GM18519 (cell line): ENCODE measurements at regions not wholly inside any gene's neighbourhood (a gene's known extent, or its start where the extent isn't known, plus 50 kb on each side); places are given as distances from the start of the nearest gene placed in this dataset.

Experiments used
- ATAC-seq: cut with Tn5 transposase; IDR thresholded peaks from one replicate; pipeline ENCODE4 v1.9.1; 2021; ENCODE audit warnings: mild to moderate bottlenecking, moderate library complexity; ENCODE audit not compliant: unreplicated experiment, low FRiP score

- no peak for ATAC-seq
Measured at GRCh38 chrX:40157228-40158035, 59.7 kb upstream of the BCOR start.

GRCh38 chrX:40156470-40157227 is 58.9 kb upstream of the BCOR start:
- ATAC-seq, result no peak

- ATAC-seq, result no peak
Measured at GRCh38 chrX:40155589-40156469, 58.1 kb upstream of the BCOR start.

DNA sequence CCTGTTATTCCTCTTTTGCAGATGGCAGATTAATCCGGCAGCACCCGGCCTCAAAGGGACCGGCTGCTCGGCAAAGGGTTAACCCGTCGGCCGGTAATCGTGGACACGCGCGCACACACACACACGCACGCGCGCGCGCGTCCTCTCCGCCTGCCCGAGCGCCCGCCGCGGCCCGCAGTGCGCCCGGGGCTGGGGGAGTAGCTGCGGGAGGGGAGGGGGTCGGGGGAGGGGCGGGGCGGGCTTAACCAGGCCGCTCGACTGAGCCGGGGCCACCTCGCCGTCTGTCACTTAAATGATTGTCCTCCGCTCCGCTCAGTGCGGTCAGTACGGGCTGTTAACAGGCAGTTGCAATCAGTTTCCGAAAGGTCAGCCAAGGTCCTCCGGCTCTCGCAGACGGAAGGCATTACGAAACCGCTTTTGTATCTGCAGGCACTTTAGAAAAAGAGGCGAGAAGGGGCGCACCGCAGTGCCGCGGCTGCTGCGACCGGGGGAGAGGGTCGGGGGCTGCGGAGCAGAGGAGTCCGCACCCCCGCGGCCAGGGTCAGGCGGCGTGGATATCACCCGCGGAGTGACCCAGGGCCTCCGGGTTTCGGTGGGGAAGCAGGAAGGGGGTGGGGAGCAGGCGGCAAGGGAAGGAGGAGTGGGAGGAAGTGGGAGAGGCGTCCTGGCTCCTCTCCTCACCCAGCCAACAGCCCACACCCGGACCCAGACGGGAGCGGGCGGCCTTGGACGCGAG is 57.3 kb upstream of the BCOR start:
- ATAC-seq, result no peak

DNA sequence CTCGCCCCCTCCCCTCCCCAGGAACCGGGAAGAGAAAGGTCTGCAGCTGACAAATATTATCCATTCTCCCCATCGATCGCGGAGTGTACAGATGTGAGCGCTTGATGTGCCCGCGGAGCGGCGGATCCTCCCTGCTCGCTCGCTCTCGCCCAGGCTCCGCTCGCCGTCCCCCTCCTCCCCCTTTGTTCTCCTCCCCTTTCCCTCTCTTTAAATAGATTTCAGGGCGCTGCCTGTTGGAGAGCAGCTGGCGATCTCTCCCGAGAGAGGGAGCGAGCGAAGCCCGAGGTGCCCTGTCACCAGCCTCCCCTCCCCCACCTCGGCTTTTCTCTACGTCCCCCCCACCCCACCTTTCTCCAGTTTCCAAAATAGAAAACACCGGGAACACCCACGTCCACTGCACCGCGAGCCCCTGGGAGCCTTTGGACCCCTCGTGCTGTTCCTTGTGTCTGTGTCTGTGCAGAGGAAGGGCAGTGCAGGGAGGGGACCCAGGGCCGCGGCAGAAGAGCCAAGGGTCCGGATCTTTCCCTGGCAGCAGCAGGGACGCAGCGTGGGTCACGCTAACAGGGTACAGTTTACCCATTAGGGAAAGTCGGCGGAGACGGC is 56.6 kb upstream of the BCOR start:
- no peak for ATAC-seq

- ATAC-seq, result no peak
Measured at GRCh38 chrX:40153345-40154249, 55.8 kb upstream of the BCOR start.

DNA sequence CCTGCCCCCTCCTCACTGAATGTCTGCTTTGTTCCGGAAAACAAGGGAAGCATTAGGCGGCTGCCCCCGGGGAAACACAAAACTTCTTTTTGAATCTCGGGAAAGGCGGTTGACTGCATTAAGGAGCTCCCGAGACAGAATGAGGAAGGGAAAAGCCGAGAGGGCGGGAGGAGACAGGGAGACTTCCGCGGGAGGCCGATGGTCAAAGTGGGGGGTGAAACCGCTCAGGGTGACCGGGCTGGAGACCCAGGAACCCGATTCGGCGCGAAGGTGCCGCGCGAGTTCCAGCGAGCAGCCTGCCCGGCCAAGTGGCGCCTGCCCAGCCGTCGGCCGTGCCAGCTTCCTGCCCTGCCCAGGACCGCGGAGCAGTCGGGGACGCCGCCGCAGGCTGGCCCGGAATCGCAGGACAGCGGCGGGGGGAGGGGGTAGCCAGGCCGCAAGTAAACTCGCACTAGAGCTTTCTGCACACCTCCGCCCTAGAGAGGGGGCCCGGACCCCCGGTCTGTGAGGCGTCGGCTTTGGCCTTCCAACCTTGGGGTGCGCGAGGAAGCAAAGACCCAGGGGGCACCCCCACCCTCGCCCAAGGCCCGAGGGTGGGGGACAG is 55.1 kb upstream of the BCOR start:
- no peak for ATAC-seq

DNA sequence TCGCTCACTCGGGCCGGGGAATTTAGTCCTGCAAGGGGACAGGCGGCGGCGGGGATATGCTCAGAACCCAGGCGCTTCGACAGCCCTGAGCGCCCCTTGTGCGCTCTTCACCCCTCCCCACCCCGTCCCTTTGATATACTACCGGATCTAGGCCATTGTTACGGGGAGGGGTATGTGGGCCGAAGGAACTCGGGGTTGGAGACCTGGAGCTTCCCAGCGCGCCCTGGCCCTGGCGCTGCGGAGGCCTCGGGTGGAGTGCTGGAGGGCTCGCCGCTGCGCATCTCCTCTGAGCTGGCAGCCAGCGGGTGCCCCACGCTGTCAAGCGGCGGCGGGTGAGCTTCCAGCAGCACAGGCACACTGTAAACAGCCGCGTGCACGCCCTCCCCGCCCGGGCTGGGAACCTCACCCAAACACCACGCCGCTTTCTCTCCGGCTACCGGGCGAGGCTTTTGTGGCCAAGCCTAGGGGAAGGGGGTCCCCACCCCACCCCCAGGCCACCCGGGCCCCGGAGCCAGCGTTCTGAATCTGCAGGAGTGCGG is 54.5 kb upstream of the BCOR start:
- ATAC-seq, result no peak

- ATAC-seq, result no peak
Measured at GRCh38 chrX:40151211-40152172, 53.7 kb upstream of the BCOR start.

GRCh38 chrX:40150503-40150902 is 52.7 kb upstream of the BCOR start:
- no peak for ATAC-seq

DNA sequence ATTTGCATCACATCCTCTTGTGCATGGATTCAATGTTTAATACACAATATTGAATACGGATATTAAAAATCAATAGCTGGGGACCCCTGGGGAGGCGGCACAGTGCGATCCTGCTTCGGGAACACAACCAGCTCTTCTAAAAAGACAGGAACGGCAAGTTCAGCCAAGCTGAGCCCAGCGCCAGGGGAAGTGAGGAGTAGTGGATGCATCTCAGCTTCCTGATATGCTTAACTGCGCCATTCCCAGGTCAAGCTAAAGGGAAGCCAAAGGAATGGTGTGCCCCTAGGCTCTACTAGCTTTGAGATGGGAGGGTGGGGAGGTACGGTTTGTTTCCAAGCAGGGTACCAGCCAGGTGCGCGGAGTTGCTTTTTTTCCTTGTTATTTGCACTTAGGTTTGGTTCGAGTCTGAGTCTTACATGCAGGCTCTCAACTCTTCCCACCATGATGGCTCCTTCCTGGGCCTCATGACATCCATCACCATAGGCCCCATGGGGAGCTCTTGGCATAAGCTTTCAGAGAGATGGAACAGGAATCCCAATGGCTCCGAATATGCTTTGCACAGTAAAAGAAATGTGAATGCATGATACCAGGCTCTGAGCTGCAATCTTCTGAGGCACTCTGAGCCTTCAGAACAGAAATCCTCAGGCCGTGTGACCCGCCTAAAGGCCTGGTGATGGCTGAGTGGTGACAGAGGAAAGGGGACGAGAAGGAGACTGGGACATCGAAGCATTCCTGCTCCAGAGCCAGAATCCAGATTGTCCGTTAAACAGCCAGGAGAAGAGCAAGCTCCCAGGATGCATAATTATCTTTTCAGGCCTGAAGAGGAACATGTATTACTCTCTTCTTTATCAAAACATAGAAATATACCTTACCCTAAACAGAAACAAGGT is 51.8 kb upstream of the BCOR start:
- ATAC-seq, result no peak

GRCh38 chrX:40148385-40149285 is 50.9 kb upstream of the BCOR start:
- no peak for ATAC-seq

GRCh38 chrX:40147971-40148370 is 50.2 kb upstream of the BCOR start:
- no peak for ATAC-seq
